ENCODE measurements at regions not wholly inside any gene's neighbourhood (a gene's known extent, or its start where the extent isn't known, plus 50 kb on each side); places are given as distances from the start of the nearest gene placed in this dataset.

DNA sequence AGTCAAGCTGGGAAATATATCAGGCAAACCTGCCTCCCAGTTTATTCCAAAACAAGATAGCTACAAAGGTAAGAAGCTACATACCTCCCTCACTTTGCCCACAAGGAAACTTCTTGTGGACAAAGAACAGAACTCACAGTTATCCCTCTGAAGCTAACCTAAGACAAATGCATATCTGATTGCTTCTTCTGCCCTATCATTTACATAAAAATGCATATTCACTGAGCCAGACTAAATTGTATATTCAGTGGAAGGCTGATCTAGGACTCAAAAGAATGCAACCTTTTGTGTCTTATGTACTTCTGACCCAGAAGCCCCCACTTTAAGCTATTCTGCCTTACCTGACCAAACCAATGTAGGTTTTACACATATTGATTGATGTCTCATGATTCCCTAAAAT lies 276.8 kb downstream of the HTR1A start:
- TF ChIP-seq CTCF (conservative IDR thresholded peaks at IDR 0.05; ENCODE audit: low read length) (no peak), EZH2phosphoT487 (IDR thresholded peaks at IDR 0.05; ENCODE audit: borderline replicate concordance, low read depth, low read length) (no peak)
